OCI-LY1 (cell line): ENCODE measurements at regions not wholly inside any gene's neighbourhood (a gene's known extent, or its start where the extent isn't known, plus 50 kb on each side); places are given as distances from the start of the nearest gene placed in this dataset.

ENCODE experiments used
- CTCF ChIP-seq: fragments of 200-600 bp; sonication (generic), shearing (Covaris generic); IDR thresholded peaks from 2 replicates; pipeline ENCODE4 v1.5.1; 2017; ENCODE audit warnings: mild to moderate bottlenecking, antibody characterized with exemption, low read length, moderate library complexity, mixed read lengths
- EZH2 ChIP-seq: fragments of 200-600 bp; sonication (generic), shearing (Covaris generic); IDR thresholded peaks from 2 replicates; pipeline ENCODE4 v1.8.0; 2017; ENCODE audit warnings: borderline replicate concordance, mixed run types, mild to moderate bottlenecking, antibody characterized with exemption, low read length, moderate library complexity, mixed read lengths

GRCh38 chr5:33257807-33258429 lies 182.8 kb upstream of the TARS1 start:
- TF ChIP-seq CTCF, result no peak
- TF ChIP-seq EZH2, result no peak
